DND-41 (cell line): ENCODE measurements at regions not wholly inside any gene's neighbourhood (a gene's known extent, or its start where the extent isn't known, plus 50 kb on each side); places are given as distances from the start of the nearest gene placed in this dataset.

Experiments used
- EZH2 ChIP-seq: IDR thresholded peaks from 3 replicates; pipeline ENCODE4 v1.6.1; 2012; ENCODE audit warnings: borderline replicate concordance, low read depth, mild to moderate bottlenecking, moderate library complexity, low read length, inconsistent platforms; ENCODE audit not compliant: severe bottlenecking
- TF ChIP-seq, protein P1 (sequence below): IDR thresholded peaks from 2 replicates; pipeline ENCODE4 v1.5.1; 2012; ENCODE audit warnings: borderline replicate concordance, low read length, moderate library complexity, mild to moderate bottlenecking; ENCODE audit not compliant: poor library complexity, severe bottlenecking; ENCODE audit errors: extremely low read depth

DNA sequence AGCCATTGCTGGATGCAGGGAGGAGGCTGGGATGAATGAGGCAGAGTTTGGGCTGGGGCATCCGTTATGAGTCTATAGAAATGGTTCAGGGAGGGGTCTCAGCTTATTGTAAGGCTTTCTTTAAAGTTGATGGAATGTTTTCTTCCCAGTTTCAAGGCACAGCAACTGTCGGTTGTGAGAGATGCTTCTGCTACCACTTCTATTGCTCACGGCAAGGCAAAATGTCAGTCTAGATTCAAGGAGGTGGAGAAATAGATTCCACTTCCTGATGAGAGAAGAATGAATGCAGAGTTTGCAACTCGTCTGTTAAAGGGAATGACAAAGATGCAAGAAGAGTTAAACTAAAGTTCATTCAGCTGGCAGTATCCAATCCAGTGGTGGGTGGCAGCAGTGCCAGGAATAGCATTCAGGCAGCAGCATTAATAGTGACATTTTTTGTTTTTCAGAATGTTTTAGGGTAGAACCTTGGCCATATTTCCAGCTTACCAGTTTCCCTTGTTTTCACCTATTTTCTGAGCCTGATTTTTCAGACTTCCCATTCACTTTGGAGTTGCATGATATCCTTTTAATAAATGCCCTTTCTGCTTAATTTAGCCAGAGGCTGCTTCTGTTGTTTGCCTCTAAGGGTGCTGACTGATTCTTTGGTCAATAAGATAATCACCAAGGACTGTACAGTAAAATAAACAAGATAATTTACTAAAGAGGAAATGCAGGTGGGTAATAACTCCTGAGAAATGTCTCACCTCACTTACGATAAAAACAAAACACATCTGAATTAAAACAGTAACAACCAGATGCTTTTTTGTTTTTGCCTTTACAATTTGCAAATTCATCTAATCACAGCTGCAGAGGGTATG, 138.4 kb downstream of the RPIA start:
- TF ChIP-seq, protein P1, sequence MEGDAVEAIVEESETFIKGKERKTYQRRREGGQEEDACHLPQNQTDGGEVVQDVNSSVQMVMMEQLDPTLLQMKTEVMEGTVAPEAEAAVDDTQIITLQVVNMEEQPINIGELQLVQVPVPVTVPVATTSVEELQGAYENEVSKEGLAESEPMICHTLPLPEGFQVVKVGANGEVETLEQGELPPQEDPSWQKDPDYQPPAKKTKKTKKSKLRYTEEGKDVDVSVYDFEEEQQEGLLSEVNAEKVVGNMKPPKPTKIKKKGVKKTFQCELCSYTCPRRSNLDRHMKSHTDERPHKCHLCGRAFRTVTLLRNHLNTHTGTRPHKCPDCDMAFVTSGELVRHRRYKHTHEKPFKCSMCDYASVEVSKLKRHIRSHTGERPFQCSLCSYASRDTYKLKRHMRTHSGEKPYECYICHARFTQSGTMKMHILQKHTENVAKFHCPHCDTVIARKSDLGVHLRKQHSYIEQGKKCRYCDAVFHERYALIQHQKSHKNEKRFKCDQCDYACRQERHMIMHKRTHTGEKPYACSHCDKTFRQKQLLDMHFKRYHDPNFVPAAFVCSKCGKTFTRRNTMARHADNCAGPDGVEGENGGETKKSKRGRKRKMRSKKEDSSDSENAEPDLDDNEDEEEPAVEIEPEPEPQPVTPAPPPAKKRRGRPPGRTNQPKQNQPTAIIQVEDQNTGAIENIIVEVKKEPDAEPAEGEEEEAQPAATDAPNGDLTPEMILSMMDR, result no peak
- no peak for TF ChIP-seq EZH2
